ENCODE measurements at regions not wholly inside any gene's neighbourhood (a gene's known extent, or its start where the extent isn't known, plus 50 kb on each side); places are given as distances from the start of the nearest gene placed in this dataset.

DNA sequence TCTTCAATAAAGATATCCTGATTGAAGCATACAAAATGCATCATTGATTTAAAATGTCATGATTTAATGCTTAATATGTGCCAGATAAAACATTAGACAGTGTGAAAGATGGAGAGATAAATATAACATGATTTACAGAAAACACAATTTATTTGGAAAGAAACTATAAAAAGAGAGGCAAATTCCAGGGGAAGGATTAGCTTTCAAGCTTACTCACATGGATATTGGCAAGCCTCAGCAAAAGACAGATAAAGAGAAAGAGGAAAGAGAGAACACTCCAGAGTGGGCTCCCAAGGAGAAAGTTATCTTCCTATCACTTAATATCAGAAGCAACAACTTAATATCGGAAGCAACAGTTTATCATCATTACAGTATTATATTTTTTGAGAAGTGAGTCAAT, 1036.5 kb downstream of the SQOR start:
- no peak for DNase-seq

DNA sequence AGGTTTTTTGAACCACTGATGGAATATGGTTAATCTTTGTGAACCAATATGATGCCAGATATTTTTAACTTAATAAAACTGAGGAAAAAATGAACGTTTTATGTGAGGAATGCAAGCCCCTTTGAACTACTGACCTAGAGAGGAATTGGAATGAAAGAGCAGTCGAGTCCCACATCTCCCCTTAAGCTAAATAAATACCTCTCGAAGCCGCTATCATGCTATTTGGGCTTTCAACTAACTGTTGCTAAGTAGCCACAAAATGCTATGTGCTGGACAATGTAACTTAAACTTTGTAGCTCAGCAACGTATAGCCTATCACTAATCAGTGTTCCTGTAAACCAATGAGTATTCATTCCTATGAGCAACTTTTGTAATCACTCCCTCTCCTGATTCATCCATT, 1037.2 kb downstream of the SQOR start:
- DNase-seq: no peak

DNA sequence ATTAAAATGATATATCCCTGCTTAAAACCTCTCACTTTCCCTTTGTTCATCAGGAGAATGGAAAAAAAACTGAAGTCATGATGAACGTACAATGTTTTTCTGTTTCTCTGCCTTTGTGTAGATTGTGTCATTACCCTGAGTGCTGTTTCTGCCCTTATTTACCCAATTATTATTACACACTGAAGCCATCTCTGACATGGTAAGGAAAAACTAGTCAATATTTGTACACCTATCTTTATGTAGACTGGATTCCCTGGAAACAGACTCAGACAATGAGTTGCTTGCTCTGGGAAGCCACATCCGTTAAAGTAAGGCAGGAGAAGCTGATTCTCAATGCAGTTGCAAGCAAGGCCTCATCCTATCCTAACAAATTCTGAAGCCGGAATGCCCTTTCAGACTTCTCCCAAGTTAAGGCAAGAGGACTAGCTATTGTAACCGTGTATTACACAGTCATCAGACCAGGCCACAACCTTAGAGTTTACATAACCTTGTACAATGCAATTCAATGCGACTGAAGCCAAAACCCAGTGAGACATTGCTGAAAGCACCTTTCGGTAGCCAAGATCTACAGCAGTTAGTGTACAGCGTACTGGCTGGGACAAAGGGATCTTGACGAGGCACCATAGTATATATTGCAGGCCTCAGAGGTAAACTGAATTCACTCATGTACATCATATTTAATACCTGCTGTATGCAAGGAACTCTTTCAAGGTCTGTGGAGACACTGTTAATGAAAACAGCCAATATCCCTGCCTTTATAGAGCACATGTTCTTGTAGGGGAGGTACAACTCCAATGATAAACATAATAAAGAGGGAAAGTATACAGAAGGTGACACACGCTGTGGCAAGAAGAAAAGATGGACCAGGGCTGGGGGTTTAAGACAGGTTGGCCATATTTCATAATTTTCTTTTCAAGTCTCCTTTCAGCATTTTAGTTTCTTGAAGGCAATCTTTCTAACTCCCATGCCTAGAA, 1040.8 kb upstream of the SEMA6D start:
- DNase-seq: no peak

DNA sequence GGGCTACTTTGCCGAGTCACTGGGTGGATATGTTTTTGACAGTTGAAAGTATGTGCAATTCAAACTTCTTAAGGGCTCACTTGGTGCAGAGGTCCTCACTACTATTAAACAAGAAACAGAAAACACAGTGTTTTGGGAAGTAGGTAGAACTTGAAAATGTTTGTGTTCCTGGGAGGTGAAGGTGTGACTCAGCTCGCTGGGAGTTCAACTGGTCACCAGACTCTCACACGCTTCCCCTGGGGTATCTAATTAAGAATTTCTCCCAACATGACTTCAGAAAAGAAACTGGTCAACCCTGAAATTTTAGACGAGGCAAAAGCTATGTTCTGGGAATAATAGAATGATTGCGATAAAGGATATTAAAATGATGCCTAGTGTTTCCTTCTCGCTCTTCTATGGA, 1039.8 kb upstream of the SEMA6D start:
- no peak for DNase-seq

DNA sequence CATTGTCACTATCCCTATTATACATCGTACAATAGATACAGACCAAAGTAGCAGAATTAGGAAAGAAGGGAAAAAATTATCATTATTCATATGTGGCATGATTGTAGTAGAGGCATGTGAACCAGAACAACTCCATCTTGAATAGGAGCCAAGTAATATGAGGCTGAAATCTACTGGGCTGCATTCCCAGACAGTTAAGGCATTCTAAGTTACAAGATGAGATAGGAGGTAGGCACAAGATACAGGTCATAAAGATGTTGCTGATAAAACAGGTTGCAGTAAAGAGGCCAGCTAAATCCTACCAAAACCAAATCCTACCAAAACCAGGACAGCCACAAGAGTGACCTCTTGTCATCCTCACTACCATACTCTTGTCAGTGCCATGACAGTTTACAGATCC, 1035.4 kb upstream of the SEMA6D start:
- DNase-seq: no peak

DNA sequence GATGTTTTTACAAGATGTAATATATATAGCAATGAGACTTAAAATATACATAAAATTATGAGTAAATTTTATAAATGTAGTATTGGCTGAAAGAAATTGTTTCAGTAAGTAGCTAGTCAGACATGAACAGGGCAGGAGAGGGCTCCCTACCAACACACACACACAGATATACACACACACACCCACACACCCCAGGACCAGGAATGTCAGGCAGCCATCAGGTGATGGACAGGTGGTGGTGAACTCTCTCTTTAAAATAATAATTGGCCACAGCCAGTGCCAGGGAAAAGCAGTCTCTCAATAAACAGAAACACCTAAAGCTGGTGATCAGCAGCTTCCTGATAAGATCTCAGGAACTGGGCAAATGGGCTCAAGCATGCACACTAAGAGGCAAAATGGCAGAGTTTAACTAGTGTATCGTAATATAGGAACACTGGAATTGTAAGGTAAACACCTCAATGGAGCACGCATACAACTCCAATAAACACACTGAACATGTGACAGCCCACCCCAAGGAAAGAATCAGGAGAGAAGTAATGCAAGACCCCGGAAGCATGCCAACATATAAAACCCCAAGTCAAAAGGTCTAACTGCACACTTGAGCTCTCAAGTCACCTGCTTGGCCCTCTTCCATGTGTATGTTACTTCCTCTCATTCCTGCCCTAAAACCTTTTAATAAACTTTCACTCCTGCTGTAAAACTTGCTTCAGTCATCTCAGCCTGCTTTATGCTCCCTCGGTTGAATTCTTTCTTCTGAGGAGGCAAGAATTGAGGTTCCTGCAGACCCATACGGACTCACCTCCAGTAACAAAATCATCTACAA, 1034.1 kb upstream of the SEMA6D start:
- no peak for DNase-seq

DNA sequence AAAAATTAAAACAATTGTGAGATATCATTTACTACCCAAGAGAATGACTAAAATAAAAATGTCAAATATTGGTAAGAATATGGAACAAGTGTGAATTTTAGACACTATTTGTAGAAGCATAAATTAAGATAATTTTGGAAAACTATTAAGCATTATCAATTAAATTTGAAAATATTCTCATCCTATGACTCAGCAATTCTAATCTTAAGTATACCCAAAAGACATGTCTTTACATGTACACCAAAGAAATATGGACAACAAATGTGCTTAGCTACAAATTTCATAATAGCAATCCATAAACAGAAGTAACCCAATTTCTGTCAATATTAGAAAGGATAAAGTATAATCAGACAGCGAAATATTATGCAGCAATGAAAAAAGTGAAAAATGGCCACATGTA, 1032.2 kb upstream of the SEMA6D start:
- DNase-seq: no peak

DNA sequence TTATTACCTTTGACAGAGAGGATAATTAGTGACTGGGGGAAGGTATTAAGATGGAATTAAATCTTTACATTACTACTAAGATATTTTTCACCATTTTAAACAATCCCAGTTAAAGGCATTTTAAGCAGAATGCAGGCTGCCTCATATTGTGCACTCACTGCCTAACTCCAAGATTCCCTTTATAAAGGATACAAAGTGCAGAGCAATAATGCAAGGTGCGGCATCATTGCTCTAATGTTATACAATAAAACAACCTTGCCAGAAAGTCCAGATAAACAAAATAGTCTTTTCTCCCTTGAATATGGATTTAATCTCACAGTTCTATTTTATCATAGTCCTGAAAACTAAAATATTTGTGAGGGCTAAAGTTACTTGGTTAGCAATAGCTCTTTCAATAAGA, 1031.6 kb upstream of the SEMA6D start:
- no peak for DNase-seq

DNA sequence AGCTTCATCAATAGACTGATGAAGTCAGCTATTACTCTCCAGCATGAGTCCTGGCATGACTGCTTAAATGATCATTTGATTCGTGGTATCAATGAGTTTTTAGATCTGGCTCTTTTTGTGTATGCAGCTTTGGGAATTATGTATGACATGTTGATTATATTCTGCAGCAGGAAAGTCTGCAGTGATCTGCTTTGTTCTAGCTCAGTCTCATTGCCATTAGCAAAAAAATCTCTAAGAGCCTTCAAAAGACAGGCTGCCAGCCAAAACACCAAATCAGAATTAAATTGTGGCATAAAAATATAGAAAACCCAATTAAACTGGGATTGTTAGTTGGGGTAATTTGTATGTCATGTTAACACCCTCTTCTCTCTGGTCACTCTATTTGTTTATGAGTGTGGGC, 1021.0 kb upstream of the SEMA6D start:
- DNase-seq: no peak

DNA sequence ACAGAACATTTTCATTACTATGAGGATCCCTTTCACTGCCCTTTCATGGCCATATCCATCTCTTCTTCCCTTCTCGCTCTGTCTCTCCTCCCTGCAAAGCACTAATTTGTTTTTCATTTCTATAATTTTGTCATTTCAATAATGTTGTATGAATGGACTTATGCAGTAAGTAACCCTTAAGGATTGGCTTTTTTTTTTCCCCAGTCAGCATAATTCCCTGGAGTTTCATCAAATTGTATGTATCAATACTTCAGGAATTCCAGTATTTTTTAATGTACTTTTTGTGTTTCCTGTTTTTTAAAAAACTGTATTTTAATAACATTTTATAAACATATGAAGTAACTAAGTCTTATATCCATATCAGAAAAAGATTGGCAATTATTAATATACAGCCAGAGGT, 1016.0 kb upstream of the SEMA6D start:
- DNase-seq: no peak

DNA sequence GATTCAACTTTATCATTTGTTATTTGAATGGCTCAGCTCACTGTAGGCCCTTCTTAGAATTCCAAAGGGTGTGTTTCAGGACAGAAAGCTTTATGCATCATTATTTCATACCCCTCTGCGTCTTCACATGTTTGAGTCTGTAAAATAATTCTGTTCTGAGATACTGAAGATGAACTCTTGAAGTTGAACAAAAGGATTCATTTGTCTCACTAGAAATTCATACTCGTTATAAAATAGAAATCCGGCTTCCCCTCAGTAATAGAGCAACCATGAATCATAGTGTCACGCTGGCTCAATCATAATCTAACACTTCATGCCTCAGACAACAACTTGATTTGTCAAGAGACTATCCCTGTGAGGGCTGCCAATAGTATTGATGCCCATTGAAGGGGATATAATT, 1015.4 kb upstream of the SEMA6D start:
- no peak for DNase-seq

DNA sequence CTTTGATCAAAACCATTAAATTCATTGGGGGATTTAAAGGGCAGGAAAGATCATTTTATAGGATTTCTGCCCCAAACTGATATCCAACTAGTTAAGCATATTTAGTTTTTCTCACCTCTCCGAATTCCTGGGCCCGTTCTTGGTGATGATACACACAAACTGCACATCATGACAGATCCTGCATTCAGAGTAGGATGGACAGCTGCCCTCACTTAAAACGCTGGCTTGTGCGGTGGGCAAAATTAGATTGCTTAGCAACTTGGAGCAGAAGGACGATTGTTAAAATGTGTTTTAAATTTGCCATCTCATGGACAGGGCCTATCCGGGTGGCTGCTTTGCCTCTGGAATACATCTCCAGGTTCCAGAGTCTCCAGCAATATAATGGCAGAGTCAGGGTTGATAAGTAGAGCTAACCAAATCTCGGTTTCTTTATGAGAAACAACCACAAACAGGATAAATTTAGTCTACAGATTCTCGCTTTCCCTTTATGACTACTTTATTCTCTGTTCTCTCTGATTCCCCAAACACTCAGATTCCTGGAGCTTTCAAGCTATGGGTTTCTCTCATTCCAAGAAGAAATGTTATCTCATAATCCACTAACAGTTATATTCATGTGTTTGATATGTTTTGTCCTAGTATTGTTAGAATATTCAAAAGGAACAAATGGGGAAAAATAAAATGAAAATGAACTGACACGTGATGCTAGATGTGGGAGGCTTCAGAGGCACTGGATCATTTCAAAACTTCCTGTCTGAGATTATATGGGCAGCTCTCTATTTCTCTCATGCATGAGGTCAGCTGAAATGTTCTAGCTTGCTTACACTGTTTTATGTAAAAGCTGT, 1014.1 kb upstream of the SEMA6D start:
- no peak for DNase-seq

DNA sequence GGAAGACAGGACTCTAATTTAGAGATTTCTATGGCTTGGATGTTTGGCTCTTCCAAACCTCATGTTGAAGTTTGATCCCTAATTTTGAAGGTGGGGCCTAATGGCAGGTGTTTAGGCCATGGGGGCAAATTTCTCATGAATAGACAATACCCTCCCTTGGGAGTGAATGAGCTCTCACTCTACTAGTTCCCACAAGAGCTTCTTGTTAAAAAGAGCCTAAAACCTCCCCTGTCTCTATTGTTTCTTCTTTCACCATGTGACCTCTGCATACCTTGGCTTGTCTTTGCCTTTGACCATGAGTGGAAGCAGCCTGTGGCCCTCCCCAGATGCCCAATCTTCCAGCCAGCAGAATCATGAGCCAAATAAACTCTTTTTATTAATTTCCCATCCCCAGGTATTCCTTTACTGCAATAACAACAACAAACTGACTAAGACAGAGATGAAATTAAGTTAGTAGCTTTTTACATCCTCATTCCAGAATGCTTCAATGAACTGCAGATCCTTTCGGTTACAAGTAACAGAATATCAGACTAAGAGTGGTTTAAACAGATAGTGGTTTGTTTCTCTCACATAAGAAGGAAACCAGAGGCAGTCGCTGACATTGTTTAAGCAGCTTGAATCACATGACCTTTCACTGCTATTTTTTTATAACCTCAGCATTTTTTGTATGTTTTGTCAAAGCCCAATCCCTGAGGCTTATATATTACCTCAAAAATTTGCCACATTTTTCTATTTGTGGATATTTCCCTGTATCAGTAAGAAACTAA, 1013.3 kb upstream of the SEMA6D start:
- no peak for DNase-seq

DNA sequence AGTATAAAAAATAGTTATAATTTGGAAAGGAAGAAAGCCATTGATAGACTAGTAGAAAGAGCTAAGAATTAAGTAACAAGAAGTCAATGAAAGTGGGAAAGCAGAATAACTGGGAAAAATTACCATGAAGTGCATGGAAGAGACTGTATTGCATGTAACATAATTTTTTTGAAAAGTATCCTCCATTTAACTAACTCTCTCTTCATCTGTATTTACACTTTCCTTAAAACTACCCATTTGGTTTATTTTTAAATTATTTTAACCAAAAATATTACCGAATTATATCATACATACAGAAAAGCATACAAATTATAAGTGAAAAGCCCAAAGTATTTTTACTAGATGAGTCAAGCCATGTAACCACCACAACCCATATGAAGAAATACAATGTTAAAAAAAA, 1009.9 kb upstream of the SEMA6D start:
- no peak for DNase-seq

DNA sequence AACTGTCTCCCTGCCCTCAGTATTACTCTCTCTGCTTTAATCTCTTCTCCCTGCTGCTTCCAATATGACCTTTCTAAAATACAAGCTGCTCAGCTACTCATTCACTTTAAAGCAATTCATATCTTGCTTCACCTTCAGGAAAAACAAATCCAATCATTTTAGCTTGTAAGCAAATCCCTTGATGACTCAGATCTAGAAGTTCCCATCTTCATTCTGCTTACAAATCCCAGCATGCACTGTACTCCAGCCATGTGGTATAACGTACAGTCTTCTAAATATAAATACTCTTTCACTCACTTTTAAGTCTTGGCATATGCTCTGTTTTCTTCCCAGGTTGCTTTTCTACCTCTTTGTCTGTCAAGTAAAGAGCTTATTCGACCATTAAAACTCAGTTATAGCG, 1009.1 kb upstream of the SEMA6D start:
- no peak for DNase-seq

DNA sequence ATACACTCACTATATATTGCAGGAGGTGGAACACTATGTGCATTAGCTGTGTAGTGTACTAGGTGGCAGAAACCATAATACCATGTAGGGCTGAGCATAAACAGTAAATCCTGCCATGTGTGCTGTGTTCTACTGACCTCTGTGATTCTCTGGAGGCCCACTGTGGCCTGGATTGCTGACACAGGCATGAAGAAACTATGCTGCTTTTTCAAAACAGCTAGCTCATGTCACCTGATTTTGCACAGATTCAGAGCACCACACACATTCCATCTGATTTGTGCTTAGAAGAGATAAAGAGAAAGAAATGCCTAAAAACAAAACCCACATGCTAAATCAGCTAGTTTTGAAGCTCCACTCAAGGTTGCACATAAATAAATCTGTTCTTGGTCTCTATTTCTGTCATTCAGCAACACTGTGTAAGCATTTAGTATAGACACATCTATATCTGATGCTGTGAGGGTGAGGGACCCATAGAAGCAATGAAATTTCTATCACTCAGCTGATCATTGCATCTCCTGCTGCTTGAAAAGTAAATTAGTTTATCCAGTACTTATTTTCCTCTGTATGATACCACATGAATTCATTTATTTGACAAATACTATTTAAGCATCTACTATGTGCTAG, 1007.7 kb upstream of the SEMA6D start:
- no peak for DNase-seq

DNA sequence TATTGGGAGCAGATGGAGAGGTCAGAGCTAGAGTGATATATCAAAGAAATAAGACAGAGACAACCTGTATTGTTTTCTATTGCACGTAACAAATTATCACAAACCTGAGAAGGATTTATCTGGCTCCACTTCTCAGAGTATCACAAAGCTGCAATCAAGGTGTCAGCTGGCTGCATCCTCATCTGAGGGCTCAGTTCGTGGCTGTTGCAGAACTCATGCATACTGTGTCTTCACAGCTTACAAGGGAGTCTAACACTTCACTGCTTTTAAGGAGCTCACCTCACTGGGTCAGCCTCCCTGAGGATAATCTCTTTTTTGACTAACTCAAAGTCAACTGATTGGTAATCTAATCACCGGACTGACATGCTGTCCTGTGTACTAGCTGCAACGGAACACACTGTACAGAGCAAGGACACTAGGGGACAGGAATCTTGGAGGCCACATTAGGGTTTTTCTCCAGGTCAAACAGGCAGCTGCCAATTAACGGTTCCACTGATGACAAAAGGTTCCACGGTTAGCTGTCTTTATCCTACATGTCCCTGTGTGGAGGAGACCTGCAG, 1006.8 kb upstream of the SEMA6D start:
- DNase-seq: no peak

DNA sequence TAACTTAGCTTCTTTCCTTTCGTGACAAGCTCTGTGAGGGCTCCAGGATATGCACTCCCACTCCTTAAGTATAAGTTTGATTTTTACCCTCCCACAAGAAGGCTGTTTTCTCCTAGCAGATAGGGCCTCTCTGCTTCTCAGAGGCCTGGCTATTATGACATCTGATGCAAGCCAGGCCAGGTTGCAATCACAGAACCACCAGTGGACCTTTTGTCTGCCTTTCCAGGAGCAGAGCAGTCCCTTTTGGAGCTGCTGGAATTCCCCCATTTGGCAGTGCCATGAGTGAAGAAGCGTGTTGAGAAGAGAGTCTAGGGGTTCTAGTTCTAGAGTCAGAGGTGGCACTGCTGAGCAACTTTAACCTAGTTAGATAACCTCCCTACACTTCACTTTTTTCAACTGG, 1004.3 kb upstream of the SEMA6D start:
- no peak for DNase-seq

DNA sequence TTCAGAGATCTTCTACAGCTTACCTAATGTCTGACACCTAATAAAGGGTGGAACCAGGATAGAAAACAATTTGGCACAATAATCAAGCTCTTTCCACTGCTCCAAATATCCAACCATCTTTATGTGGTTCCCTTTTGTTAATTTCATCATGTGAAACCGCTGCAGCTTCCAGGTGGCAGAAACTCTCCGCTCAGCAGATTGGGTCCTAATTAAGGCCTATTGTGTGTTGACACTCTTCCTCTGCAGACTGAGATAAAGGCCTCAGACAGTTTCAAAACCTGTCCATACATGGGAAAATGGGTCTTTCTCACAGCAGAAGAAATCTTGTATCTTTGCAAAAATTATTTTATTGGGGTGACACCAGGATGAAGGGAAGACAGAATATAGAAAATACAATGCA, 1002.4 kb upstream of the SEMA6D start:
- DNase-seq: no peak

DNA sequence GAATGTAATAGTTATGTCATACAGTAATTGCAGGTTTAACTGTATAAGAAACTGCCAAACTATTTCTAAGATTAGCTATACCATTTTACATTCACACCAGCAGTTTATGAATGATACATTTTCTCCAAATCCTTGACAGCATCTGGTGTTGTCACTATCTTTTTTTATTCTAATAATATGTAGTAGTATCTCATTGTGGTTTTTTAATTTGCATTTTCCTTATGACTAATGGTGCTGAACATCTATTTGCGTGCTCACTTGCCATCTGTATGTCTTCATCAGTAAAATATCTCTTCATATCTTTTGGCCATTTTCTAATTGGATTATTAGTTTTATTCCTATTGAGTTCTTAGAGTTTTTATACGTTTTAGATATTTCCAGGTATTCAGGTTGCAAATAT, 994.0 kb upstream of the SEMA6D start:
- DNase-seq: no peak

DNA sequence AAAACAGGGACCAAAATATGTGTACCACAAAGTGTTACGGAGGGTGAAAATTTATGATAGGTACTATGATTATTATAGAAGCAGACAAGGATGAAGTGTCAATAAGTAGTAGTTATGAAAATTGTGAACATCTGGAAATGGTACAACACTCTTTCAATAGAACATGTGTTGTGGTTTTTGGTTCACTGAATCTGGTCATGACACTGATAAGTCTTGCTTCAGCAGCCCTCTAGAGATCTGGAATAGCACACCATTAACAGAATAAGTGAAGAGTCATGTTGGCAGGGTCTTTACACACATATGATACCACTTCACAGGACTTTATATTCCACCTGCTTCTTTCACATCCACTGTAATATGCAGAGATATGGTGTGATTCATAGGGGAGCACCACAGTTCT, 985.2 kb upstream of the SEMA6D start:
- peak; percentile 45 for DNase-seq

DNA sequence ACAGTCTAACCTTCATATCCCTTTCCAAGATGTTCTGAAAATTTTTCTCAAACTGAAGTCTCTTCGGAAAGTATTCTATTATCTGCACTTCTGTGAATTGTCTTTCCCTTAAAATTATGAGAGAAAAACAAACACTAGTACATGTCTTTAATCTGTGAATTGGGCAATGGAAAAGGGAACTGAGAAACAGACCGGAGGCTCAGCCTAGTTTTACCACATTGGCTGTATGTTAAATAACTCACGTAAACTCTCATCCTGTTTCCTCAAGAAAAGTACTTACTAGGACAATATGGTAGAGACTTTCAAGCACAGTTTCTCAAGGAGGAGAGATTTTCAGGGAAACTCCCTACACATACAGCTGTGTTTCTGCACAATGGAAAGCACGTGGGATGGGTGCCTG, 982.2 kb upstream of the SEMA6D start:
- no peak for DNase-seq
